A673 (cell line): ENCODE measurements at regions not wholly inside any gene's neighbourhood (a gene's known extent, or its start where the extent isn't known, plus 50 kb on each side); places are given as distances from the start of the nearest gene placed in this dataset.

Experiments used
- BruUV-seq: library from RNA; stranded (reverse); fragments of 400-500 nt; replicated peaks from 2 replicates; lab custom pipeline; 2021; lab: Mats Ljungman, UMichigan
- CTCF ChIA-PET: fragments of 300-600 bp; sonication (Branson Sonifier 250); formaldehyde crosslinking; loops from one replicate; lab custom pipeline; 2022; ENCODE audit warnings: antibody characterized with exemption; lab: Charles Lee
- POLR2A ChIA-PET: fragments of 300-600 bp; sonication (Branson Sonifier 250); formaldehyde crosslinking; loops from one replicate; lab custom pipeline; 2022; ENCODE audit warnings: antibody characterized with exemption; ENCODE audit not compliant: low non-redundant PET; lab: Charles Lee
- DNase-seq: peaks from one replicate; pipeline ENCODE4 v3.0.0-alpha.2; 2015; ENCODE audit warnings: low spot score
- H3K27ac ChIP-seq: fragments of 200-600 bp; sonication (generic); 2 replicates; pipeline ENCODE4 v1.5.1; 2016; ENCODE audit warnings: mixed run types, low read depth, mild to moderate bottlenecking, mixed read lengths, antibody characterized with exemption, low read length; ENCODE audit not compliant: poor library complexity, severe bottlenecking
- H3K27me3 ChIP-seq: fragments of 200-600 bp; sonication (generic); replicated peaks from 2 replicates; pipeline ENCODE4 v1.6.1; 2017; ENCODE audit warnings: mixed run types, low read depth, mild to moderate bottlenecking, mixed read lengths, antibody characterized with exemption, low read length; ENCODE audit not compliant: insufficient read depth, poor library complexity
- H3K36me3 ChIP-seq: fragments of 200-600 bp; sonication (generic); 2 replicates; pipeline ENCODE4 v1.6.1; 2016; ENCODE audit warnings: mixed run types, mild to moderate bottlenecking, mixed read lengths, antibody characterized with exemption, low read length; ENCODE audit not compliant: insufficient read depth, poor library complexity, severe bottlenecking
- H3K4me1 ChIP-seq: fragments of 200-600 bp; sonication (generic); 2 replicates; pipeline ENCODE4 v1.6.1; 2017; ENCODE audit warnings: mixed run types, mild to moderate bottlenecking, mixed read lengths, antibody characterized with exemption, low read length; ENCODE audit not compliant: insufficient read depth, poor library complexity, severe bottlenecking
- H3K4me3 ChIP-seq: fragments of 200-600 bp; sonication (generic); 2 replicates; pipeline ENCODE4 v1.5.1; 2016; ENCODE audit warnings: low read depth, mixed run types, mild to moderate bottlenecking, mixed read lengths, low read length; ENCODE audit not compliant: poor library complexity, severe bottlenecking
- H3K9me3 ChIP-seq: fragments of 200-600 bp; sonication (generic); 2 replicates; pipeline ENCODE4 v1.6.1; 2016; ENCODE audit warnings: mixed run types, low read depth, mild to moderate bottlenecking, mixed read lengths, antibody characterized with exemption, low read length; ENCODE audit not compliant: poor library complexity, severe bottlenecking
- CTCF ChIP-seq: fragments of 300-800, 200-600 bp; sonication (generic); conservative IDR thresholded peaks from 2 replicates; pipeline ENCODE4 v1.5.1; 2017; ENCODE audit warnings: low read depth, mild to moderate bottlenecking, antibody characterized with exemption, low read length, moderate library complexity, mixed read lengths
- EZH2 ChIP-seq: fragments of 200-600 bp; sonication (generic); IDR thresholded peaks from 2 replicates; pipeline ENCODE4 v1.6.1; 2017; ENCODE audit warnings: borderline replicate concordance, low read depth, mild to moderate bottlenecking, mixed read lengths, antibody characterized with exemption, low read length; ENCODE audit not compliant: poor library complexity, severe bottlenecking
- intact Hi-C: fragments of 100-400 bp; cut with micrococcal nuclease; formaldehyde crosslinking; loops from one replicate; pipeline ENCODE4 v1.10.0; 2022; ENCODE audit not compliant: unreplicated experiment

GRCh38 chr13:39263033-39263432, 224.8 kb downstream of the NHLRC3 start:
- no peaks in the 10 kb centered on the region for H3K9me3 ChIP-seq
- BruUV-seq = no TSS peak
- ChIA-PET CTCF (interaction anchor here (1.2 kb wide), 1 partner anchor 212 kb away, joined by 5 read pairs; no protein-coding TSS in a partner anchor), POLR2A (no interaction called here)
- H3K27me3 ChIP-seq = no peaks in the 10 kb centered on the region
- H3K4me3 ChIP-seq = no peak overlapping the region
- no peak for TF ChIP-seq EZH2
- peak; percentile 84 for TF ChIP-seq CTCF
- peak; percentile 78 for DNase-seq
- H3K27ac ChIP-seq = no peak overlapping the region
- intact Hi-C loops = loop anchor here (5.0 to 10.0 kb wide), 3 partner anchors 102 to 211 kb away; no protein-coding TSS in a partner anchor
- H3K36me3 ChIP-seq = no peaks in the 10 kb centered on the region
- H3K4me1 ChIP-seq = peaks cover 21% of the 10 kb centered on the region

- no peaks in the 10 kb centered on the region for H3K27me3 ChIP-seq
- intact Hi-C loops = loop anchor here (5.0 to 10.0 kb wide), 3 partner anchors 101 to 211 kb away; no protein-coding TSS in a partner anchor
- H3K4me3 ChIP-seq = no peak overlapping the region
- TF ChIP-seq EZH2 (no peak), CTCF (no peak)
- H3K4me1 ChIP-seq = peaks cover 21% of the 10 kb centered on the region
- no TSS peak for BruUV-seq
- no peak for DNase-seq
- CTCF ChIA-PET = no interaction called here
- no peaks in the 10 kb centered on the region for H3K9me3 ChIP-seq
- H3K27ac ChIP-seq = no peak overlapping the region
- POLR2A ChIA-PET = no interaction called here
- no peaks in the 10 kb centered on the region for H3K36me3 ChIP-seq
Measured at GRCh38 chr13:39263531-39263930, 225.3 kb downstream of the NHLRC3 start.

- intact Hi-C loops = loop anchor here (10.0 kb wide), 1 partner anchor 98 kb away; no protein-coding TSS in a partner anchor
- Histone ChIP-seq H3K27me3 (no peaks in the 10 kb centered on the region), H3K36me3 (no peaks in the 10 kb centered on the region), H3K27ac (no peak overlapping the region), H3K4me3 (no peak overlapping the region), H3K4me1 (peaks cover 19% of the 10 kb centered on the region), H3K9me3 (no peaks in the 10 kb centered on the region)
- CTCF ChIA-PET = no interaction called here
- TF ChIP-seq EZH2 (no peak), CTCF (no peak)
- POLR2A ChIA-PET = no interaction called here
- DNase-seq = no peak
- no TSS peak for BruUV-seq
Measured at GRCh38 chr13:39266426-39266825, 228.2 kb downstream of the NHLRC3 start.
